Naive thymus-derived CD4-positive, alpha-beta T cell (primary cell): ENCODE measurements at regions not wholly inside any gene's neighbourhood (a gene's known extent, or its start where the extent isn't known, plus 50 kb on each side); places are given as distances from the start of the nearest gene placed in this dataset.

ENCODE experiments used
- ATAC-seq: fragments of 150-1000 bp; cut with Tn5 transposase; 2 replicates; pipeline ENCODE4 v1.10.0; 2021; ENCODE audit warnings: mild to moderate bottlenecking, moderate library complexity
- CTCF ChIA-PET: fragments of 350-600 bp; sonication (Branson Sonifier 250); formaldehyde crosslinking; loops from one replicate; lab custom pipeline; 2021; ENCODE audit warnings: antibody characterized with exemption; lab: Charles Lee
- POLR2A ChIA-PET: fragments of 350-600 bp; sonication (Branson Sonifier 250); formaldehyde crosslinking; loops from one replicate; lab custom pipeline; 2021; ENCODE audit warnings: antibody characterized with exemption, inconsistent platforms; lab: Charles Lee
- DNase-seq, 9 donors: peaks; one replicate each; pipeline versions ENCODE4 v3.0.0 to v3.0.0-alpha.2; 2020 to 2022; ENCODE audit warnings: mixed read lengths in 1 of 9
- H3K27ac ChIP-seq: one replicate; pipeline ENCODE4 v1.7.0; 2013; ENCODE audit warnings: mild to moderate bottlenecking, low read depth, low read length, moderate library complexity
- H3K27me3 ChIP-seq, 2 donors: one replicate each; pipeline ENCODE4 v1.7.0; 2013; ENCODE audit warnings: low read length in 2 of 2, mild to moderate bottlenecking in 2 of 2, moderate library complexity in 2 of 2; ENCODE audit not compliant: control insufficient read depth in 2 of 2, insufficient read depth in 2 of 2
- H3K36me3 ChIP-seq, 3 experiments: 1 replicate in 2 of 3; 2 replicates in 1 of 3; pipeline ENCODE4 v1.7.0; 2013; ENCODE audit warnings: low read length in 3 of 3, mild to moderate bottlenecking in 3 of 3, moderate library complexity in 1 of 3; ENCODE audit not compliant: insufficient read depth in 3 of 3, control insufficient read depth in 2 of 3
- H3K4me1 ChIP-seq, 2 donors: one replicate each; pipeline ENCODE4 v1.7.0; 2013; ENCODE audit warnings: low read length in 2 of 2, mild to moderate bottlenecking in 2 of 2, moderate library complexity in 1 of 2; ENCODE audit not compliant: control insufficient read depth in 2 of 2, insufficient read depth in 2 of 2
- H3K4me3 ChIP-seq: 2 replicates; pipeline ENCODE4 v1.7.0; 2013; ENCODE audit warnings: mild to moderate bottlenecking, low read length
- H3K9me3 ChIP-seq, 3 experiments: 1 replicate in 2 of 3; 2 replicates in 1 of 3; pipeline ENCODE4 v1.7.0; 2013; ENCODE audit warnings: low read length in 3 of 3; ENCODE audit not compliant: control insufficient read depth in 2 of 3
- H3K27ac Mint-ChIP-seq, 9 donors: one replicate each; pipeline ENCODE4 v1.8.0; 2020 to 2022; ENCODE audit warnings: mixed read lengths in 9 of 9, mild to moderate bottlenecking in 8 of 9, moderate library complexity in 5 of 9, inconsistent platforms in 2 of 9
- H3K27me3 Mint-ChIP-seq, 5 donors: one replicate each; pipeline ENCODE4 v1.8.0; 2021 to 2022; ENCODE audit warnings: mixed read lengths in 5 of 5, mild to moderate bottlenecking in 1 of 5
- H3K36me3 Mint-ChIP-seq, 5 donors: one replicate each; pipeline ENCODE4 v1.8.0; 2020 to 2022; ENCODE audit warnings: mixed read lengths in 5 of 5, mild to moderate bottlenecking in 3 of 5, inconsistent platforms in 1 of 5
- H3K4me1 Mint-ChIP-seq, 7 donors: one replicate each; pipeline ENCODE4 v1.8.0; 2020 to 2022; ENCODE audit warnings: mixed read lengths in 7 of 7, mild to moderate bottlenecking in 3 of 7, inconsistent platforms in 1 of 7
- H3K4me3 Mint-ChIP-seq, 10 donors: one replicate each; pipeline ENCODE4 v1.8.0; 2020 to 2022; ENCODE audit warnings: mild to moderate bottlenecking in 10 of 10, mixed read lengths in 10 of 10, moderate library complexity in 6 of 10, inconsistent platforms in 2 of 10
- H3K9me3 Mint-ChIP-seq, 11 donors: one replicate each; pipeline ENCODE4 v1.8.0; 2020 to 2022; ENCODE audit warnings: mixed read lengths in 11 of 11, mild to moderate bottlenecking in 4 of 11, inconsistent platforms in 1 of 11, moderate library complexity in 1 of 11
- intact Hi-C, 2 donors: fragments of 100-400 bp; cut with micrococcal nuclease; formaldehyde crosslinking; loops; one replicate each; pipeline ENCODE4 v1.15.1; 2023

GRCh38 chr13:110773480-110773879, 60.0 kb downstream of the ING1 start:
- Mint-ChIP-seq H3K27me3 (peaks cover 5 to 23% (median 9%) of the 10 kb centered on the region in 5 donors), H3K4me1 (peaks cover 0 to 2% (median 0%) of the 10 kb centered on the region in 7 donors), H3K4me3 (no peak overlapping the region), H3K27ac (no peak overlapping the region), H3K9me3 (no peaks in the 10 kb centered on the region), H3K36me3 (no peaks in the 10 kb centered on the region)
- Histone ChIP-seq H3K4me3 (no peak overlapping the region), H3K36me3 (no peaks in the 10 kb centered on the region), H3K27ac (no peak overlapping the region), H3K9me3 (no peaks in the 10 kb centered on the region), H3K27me3 (no peaks in the 10 kb centered on the region), H3K4me1 (no peaks in the 10 kb centered on the region)
- ATAC-seq (no peak), DNase-seq (no peak)
- intact Hi-C loops: no loop called here
- CTCF ChIA-PET: no interaction called here
- POLR2A ChIA-PET: no interaction called here

DNA sequence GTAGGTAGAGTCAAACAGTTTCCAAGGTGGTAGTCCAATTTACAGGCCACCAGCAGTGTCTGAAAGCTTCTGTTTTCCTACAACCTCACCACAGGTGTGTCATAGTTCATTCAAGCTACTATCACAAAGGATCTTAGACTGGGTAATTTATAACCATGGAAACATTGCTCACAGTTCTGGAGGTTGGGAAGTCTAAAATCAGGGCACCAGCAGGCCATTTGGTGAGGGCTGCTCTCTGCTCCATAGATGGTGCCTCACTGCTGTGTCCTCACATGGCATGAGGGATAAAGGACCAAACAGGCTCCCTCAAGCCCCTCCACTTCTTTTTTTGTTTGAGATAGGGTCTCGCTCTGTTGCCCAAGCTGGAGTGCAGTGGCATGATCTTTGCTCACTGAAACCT, 60.6 kb downstream of the ING1 start:
- POLR2A ChIA-PET: no interaction called here
- Histone ChIP-seq H3K4me3 (no peak overlapping the region), H3K27ac (no peak overlapping the region), H3K4me1 (no peaks in the 10 kb centered on the region), H3K9me3 (no peaks in the 10 kb centered on the region), H3K27me3 (no peaks in the 10 kb centered on the region), H3K36me3 (no peaks in the 10 kb centered on the region)
- no peaks in the 10 kb centered on the region for H3K9me3 Mint-ChIP-seq
- peaks cover 4 to 20% (median 9%) of the 10 kb centered on the region in 5 donors for H3K27me3 Mint-ChIP-seq
- peaks cover 0 to 2% (median 0%) of the 10 kb centered on the region in 7 donors for H3K4me1 Mint-ChIP-seq
- H3K27ac Mint-ChIP-seq: no peak overlapping the region
- DNase-seq (no peak), ATAC-seq (no peak)
- CTCF ChIA-PET: no interaction called here
- no peaks in the 10 kb centered on the region for H3K36me3 Mint-ChIP-seq
- no peak overlapping the region for H3K4me3 Mint-ChIP-seq
- intact Hi-C loops: no loop called here

DNA sequence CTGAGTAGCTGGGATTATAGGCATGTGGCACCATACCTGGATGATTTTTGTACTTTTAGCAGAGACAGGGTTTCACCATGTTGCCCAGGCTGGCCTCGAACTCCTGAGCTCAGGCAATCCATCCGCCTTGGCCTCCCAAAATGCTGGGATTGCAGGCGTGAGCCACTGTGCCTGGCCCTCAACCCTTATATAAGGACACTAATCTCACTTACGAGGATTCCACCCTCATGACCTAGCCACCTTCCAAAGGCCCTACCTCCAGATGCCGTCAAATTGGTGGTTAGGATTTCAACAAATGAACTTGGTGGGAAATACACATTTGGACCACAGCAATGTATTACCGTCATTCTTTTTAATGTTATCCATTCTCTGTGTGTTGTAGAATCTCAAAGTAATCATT, 61.0 kb downstream of the ING1 start:
- no peak overlapping the region for H3K4me3 Mint-ChIP-seq
- no peak for DNase-seq
- Histone ChIP-seq H3K36me3 (no peaks in the 10 kb centered on the region), H3K9me3 (no peaks in the 10 kb centered on the region), H3K4me3 (no peak overlapping the region), H3K27me3 (no peaks in the 10 kb centered on the region), H3K4me1 (no peaks in the 10 kb centered on the region), H3K27ac (no peak overlapping the region)
- POLR2A ChIA-PET: no interaction called here
- H3K27me3 Mint-ChIP-seq: peaks cover 4 to 20% (median 9%) of the 10 kb centered on the region in 5 donors
- no peak for ATAC-seq
- intact Hi-C loops: no loop called here
- CTCF ChIA-PET: no interaction called here
- H3K4me1 Mint-ChIP-seq: peaks cover 0 to 2% (median 0%) of the 10 kb centered on the region in 7 donors
- no peaks in the 10 kb centered on the region for H3K36me3 Mint-ChIP-seq
- H3K9me3 Mint-ChIP-seq: no peaks in the 10 kb centered on the region
- H3K27ac Mint-ChIP-seq: no peak overlapping the region

- H3K27me3 ChIP-seq: no peaks in the 10 kb centered on the region
- POLR2A ChIA-PET: no interaction called here
- no peak overlapping the region for H3K27ac ChIP-seq
- no peaks in the 10 kb centered on the region for H3K4me1 ChIP-seq
- Mint-ChIP-seq H3K27me3 (peaks cover 4 to 18% (median 8%) of the 10 kb centered on the region in 5 donors), H3K27ac (no peak overlapping the region), H3K4me3 (no peak overlapping the region), H3K36me3 (no peaks in the 10 kb centered on the region), H3K9me3 (peaks cover 0 to 4% (median 0%) of the 10 kb centered on the region in 11 donors), H3K4me1 (peaks cover 0 to 2% (median 0%) of the 10 kb centered on the region in 7 donors)
- no peak for ATAC-seq
- intact Hi-C loops: no loop called here
- H3K36me3 ChIP-seq: no peaks in the 10 kb centered on the region
- CTCF ChIA-PET: no interaction called here
- no peaks in the 10 kb centered on the region for H3K9me3 ChIP-seq
- DNase-seq: no peak
- no peak overlapping the region for H3K4me3 ChIP-seq
Observed at GRCh38 chr13:110775576-110775975, 62.1 kb downstream of the ING1 start.

DNA sequence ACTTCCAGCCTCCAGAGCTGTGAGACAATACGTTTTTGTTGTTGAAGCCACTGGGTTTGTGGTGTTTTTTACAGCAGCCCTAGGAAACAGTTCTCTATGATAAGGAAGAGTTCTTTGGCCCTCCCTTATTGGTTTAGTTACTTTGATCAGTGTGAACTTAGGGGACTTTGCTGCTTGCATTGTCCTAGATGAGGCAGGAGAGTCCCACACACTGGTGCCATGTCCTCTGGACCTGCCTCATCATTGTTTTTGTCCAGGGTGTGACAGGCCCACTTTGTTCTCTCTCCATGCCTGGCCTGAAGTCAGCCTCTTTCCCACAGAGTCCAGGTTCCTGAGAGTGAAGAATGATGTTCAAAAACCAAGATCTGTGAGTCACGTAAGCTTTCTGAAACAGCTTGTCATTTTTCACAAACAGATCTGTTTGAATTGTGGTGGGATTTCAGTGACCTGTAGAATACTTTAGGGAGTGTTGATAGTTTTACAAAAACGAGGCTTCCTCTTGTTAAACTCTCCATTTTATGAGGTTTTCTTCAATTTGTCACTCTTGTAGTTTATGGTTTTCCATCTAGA, 63.8 kb downstream of the ING1 start:
- ChIA-PET CTCF (no interaction called here), POLR2A (no interaction called here)
- Histone ChIP-seq H3K9me3 (no peaks in the 10 kb centered on the region), H3K27ac (no peak overlapping the region), H3K27me3 (no peaks in the 10 kb centered on the region), H3K4me3 (no peak overlapping the region), H3K36me3 (no peaks in the 10 kb centered on the region), H3K4me1 (no peaks in the 10 kb centered on the region)
- DNase-seq (no peak), ATAC-seq (no peak)
- Mint-ChIP-seq H3K36me3 (peaks cover 0 to 5% (median under 1%) of the 10 kb centered on the region in 5 donors), H3K9me3 (peaks cover 0 to 14% (median 3%) of the 10 kb centered on the region in 11 donors), H3K4me1 (no peaks in the 10 kb centered on the region), H3K27me3 (peaks cover 4 to 18% (median 9%) of the 10 kb centered on the region in 5 donors), H3K4me3 (no peak overlapping the region), H3K27ac (no peak overlapping the region)
- intact Hi-C loops: no loop called here

DNA sequence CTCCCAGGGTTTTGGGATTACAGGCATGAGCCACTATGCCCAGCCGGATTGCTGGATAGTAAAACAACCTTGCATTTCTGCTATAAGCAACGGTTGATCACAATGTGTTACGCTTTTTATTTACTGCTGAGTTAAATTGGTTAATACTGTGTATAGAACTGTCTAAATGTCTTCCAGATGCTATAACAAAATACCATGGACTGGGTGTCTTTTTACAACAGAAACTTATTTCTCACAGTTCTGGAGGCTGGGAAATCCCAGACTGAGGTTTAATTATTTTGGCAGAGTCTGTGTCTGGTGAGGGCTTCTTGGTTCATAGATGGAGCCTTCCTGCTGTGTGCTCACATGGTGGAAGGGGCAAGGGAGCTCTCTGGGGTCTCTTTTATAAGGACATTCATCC, 65.5 kb downstream of the ING1 start:
- DNase-seq: no peak
- H3K27ac ChIP-seq: no peak overlapping the region
- POLR2A ChIA-PET: no interaction called here
- CTCF ChIA-PET: no interaction called here
- no peaks in the 10 kb centered on the region for H3K4me1 ChIP-seq
- H3K27me3 Mint-ChIP-seq: peaks cover 0 to 19% (median 16%) of the 10 kb centered on the region in 5 donors
- H3K9me3 ChIP-seq: no peaks in the 10 kb centered on the region
- H3K27ac Mint-ChIP-seq: no peak overlapping the region
- H3K9me3 Mint-ChIP-seq: peaks cover 6 to 25% (median 12%) of the 10 kb centered on the region in 11 donors
- H3K27me3 ChIP-seq: no peaks in the 10 kb centered on the region
- no peak overlapping the region for H3K4me3 Mint-ChIP-seq
- peaks cover 0 to 14% (median 11%) of the 10 kb centered on the region in 5 donors for H3K36me3 Mint-ChIP-seq
- ATAC-seq: no peak
- no peak overlapping the region for H3K4me3 ChIP-seq
- intact Hi-C loops: no loop called here
- H3K36me3 ChIP-seq: no peaks in the 10 kb centered on the region
- H3K4me1 Mint-ChIP-seq: no peaks in the 10 kb centered on the region

- intact Hi-C loops: no loop called here
- H3K9me3 Mint-ChIP-seq: peaks cover 6 to 25% (median 12%) of the 10 kb centered on the region in 11 donors
- Histone ChIP-seq H3K27me3 (no peaks in the 10 kb centered on the region), H3K36me3 (no peaks in the 10 kb centered on the region), H3K27ac (no peak overlapping the region), H3K4me3 (no peak overlapping the region), H3K9me3 (no peaks in the 10 kb centered on the region), H3K4me1 (no peaks in the 10 kb centered on the region)
- ATAC-seq (no peak), DNase-seq (no peak)
- no peak overlapping the region for H3K4me3 Mint-ChIP-seq
- H3K36me3 Mint-ChIP-seq: peaks cover 0 to 14% (median 11%) of the 10 kb centered on the region in 5 donors
- no peaks in the 10 kb centered on the region for H3K4me1 Mint-ChIP-seq
- no peak overlapping the region for H3K27ac Mint-ChIP-seq
- H3K27me3 Mint-ChIP-seq: peaks cover 5 to 24% (median 13%) of the 10 kb centered on the region in 5 donors
- ChIA-PET CTCF (no interaction called here), POLR2A (no interaction called here)
Observed at GRCh38 chr13:110780422-110780821, 66.9 kb downstream of the ING1 start.
